ENCODE measurements at regions not wholly inside any gene's neighbourhood (a gene's known extent, or its start where the extent isn't known, plus 50 kb on each side); places are given as distances from the start of the nearest gene placed in this dataset.

DNA sequence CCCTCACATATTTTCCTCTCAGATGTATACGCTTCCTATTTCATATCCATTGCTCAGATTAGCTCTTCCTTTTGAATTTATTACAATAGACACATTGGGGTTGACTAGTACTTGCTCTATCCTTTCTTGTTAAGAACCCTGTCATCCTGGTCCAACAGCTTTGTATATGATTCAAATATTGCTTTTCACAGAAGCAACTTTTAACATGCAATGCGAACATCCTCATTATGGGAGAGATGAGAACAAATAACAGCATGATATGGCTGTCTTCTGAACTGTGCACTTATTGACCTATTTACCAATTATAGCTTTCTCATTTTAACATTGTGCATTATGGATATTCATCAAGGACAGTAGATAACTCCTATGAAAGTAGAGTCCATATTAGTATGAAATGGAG is 510.8 kb downstream of the PTPRC start:
- no peak overlapping the region for H3K4me3 ChIP-seq (ENCODE audit: low read length)
- TF ChIP-seq EZH2phosphoT487 (IDR thresholded peaks at IDR 0.05; ENCODE audit: low read depth), result no peak
- no peak for TF ChIP-seq CTCF (IDR thresholded peaks at IDR 0.05; ENCODE audit: low read depth, low read length)
- peaks cover 24% of the 10 kb centered on the region for H3K4me1 ChIP-seq (ENCODE audit: low read length)
- H3K27ac ChIP-seq (ENCODE audit: low read length), result no peak overlapping the region
- H3K36me3 ChIP-seq (replicated peaks; ENCODE audit: low read depth, low read length), result no peaks in the 10 kb centered on the region
- peaks cover 7% of the 10 kb centered on the region; the same call in 1 of the 2 replicates for H3K27me3 ChIP-seq (ENCODE audit: low read depth, low read length)
- H4K20me1 ChIP-seq (ENCODE audit: insufficient read depth, low read length), result no peaks in the 10 kb centered on the region
- H2AFZ ChIP-seq (ENCODE audit: low read depth, low read length), result no peak overlapping the region
- H3K4me2 ChIP-seq (ENCODE audit: low read length), result no peak overlapping the region
- H3K9ac ChIP-seq (ENCODE audit: low read length), result no peak overlapping the region
- H3K9me3 ChIP-seq (ENCODE audit: insufficient read depth, low read length), result no peaks in the 10 kb centered on the region
- H3K79me2 ChIP-seq (ENCODE audit: low read length), result no peaks in the 10 kb centered on the region

DNA sequence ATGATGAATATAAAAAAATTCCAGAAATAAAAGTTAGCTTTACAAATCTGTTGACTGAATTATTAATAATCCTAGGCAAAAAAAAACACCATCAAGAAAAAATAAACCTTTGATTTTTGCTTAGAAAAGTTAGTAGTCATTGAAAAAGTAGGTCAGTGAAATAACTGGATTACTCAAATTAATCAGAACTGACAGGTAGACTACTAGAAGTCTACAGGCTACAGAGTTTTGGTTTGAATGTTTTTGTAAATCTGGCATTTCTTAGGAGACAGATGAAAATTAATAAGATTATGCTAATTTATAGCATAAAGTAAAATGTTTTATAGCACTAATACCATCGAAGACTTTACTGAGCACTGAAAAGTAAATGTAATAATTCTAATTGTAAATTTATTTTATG is 511.9 kb downstream of the PTPRC start:
- no peaks in the 10 kb centered on the region for H3K36me3 ChIP-seq (replicated peaks; ENCODE audit: low read depth, low read length)
- H3K4me1 ChIP-seq (ENCODE audit: low read length), result peaks cover 29% of the 10 kb centered on the region
- no peaks in the 10 kb centered on the region for H3K79me2 ChIP-seq (ENCODE audit: low read length)
- no peaks in the 10 kb centered on the region for H3K9me3 ChIP-seq (ENCODE audit: insufficient read depth, low read length)
- TF ChIP-seq EZH2phosphoT487 (IDR thresholded peaks at IDR 0.05; ENCODE audit: low read depth), result no peak
- peaks cover 7% of the 10 kb centered on the region; the same call in 1 of the 2 replicates for H3K27me3 ChIP-seq (ENCODE audit: low read depth, low read length)
- H2AFZ ChIP-seq (ENCODE audit: low read depth, low read length), result no peak overlapping the region
- H3K9ac ChIP-seq (ENCODE audit: low read length), result no peak overlapping the region
- no peaks in the 10 kb centered on the region for H4K20me1 ChIP-seq (ENCODE audit: insufficient read depth, low read length)
- H3K4me3 ChIP-seq (ENCODE audit: low read length), result no peak overlapping the region
- H3K4me2 ChIP-seq (ENCODE audit: low read length), result peak overlapping the region; percentile 81
- no peak overlapping the region for H3K27ac ChIP-seq (ENCODE audit: low read length)

DNA sequence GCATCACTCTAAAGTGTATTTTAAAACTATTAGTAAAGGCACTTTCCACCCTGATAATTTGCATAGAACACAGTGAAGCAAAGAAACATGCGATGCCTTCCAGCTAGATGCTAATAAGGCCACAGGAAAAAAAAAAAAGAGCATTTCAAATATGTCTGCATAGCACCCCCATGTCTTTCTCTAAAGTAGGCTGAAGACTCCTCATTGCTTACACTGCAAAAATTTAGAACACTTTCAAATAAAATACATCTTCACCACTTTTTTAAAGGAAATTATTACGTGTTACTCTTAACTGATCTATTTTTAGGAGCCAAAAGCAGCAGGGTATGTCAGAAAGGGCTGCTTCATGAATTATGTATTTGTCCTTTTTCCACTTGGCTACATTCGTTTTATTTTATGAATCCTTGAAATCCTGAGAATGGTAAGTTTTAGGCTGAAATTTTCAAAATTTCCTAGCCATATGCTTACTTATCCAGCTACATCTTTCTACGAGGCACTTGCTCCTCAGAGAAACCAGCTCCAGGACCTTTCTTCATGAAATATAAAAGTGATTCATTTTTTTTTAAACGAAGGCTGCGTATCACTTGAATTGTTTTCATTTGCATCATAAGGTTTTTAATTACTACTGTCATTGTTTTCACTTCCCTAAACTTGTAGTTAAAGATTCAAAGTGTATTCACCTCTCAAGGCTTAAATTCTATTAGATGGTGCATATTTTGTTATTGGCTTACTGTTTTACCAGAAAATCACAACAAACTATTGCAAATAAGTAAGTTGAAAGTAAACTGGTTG is 513.0 kb downstream of the PTPRC start:
- no peak overlapping the region for H2AFZ ChIP-seq (ENCODE audit: low read depth, low read length)
- H3K9ac ChIP-seq (ENCODE audit: low read length), result 0 out of 2 replicates have a peak overlapping the region, but pooled peaks have one; percentile 3
- peaks cover 7% of the 10 kb centered on the region; the same call in 1 of the 2 replicates for H3K27me3 ChIP-seq (ENCODE audit: low read depth, low read length)
- H3K9me3 ChIP-seq (ENCODE audit: insufficient read depth, low read length), result no peaks in the 10 kb centered on the region
- H3K4me1 ChIP-seq (ENCODE audit: low read length), result peaks cover 29% of the 10 kb centered on the region
- H3K36me3 ChIP-seq (replicated peaks; ENCODE audit: low read depth, low read length), result no peaks in the 10 kb centered on the region
- peak overlapping the region; percentile 81 for H3K4me2 ChIP-seq (ENCODE audit: low read length)
- H3K79me2 ChIP-seq (ENCODE audit: low read length), result no peaks in the 10 kb centered on the region
- 0 out of 2 replicates have a peak overlapping the region, but pooled peaks have one; percentile 0 for H3K27ac ChIP-seq (ENCODE audit: low read length)
- peak overlapping the region; percentile 67 for H3K4me3 ChIP-seq (ENCODE audit: low read length)
- H4K20me1 ChIP-seq (ENCODE audit: insufficient read depth, low read length), result no peaks in the 10 kb centered on the region
- TF ChIP-seq CTCF (IDR thresholded peaks at IDR 0.05; ENCODE audit: low read depth, low read length) (no peak), EZH2phosphoT487 (IDR thresholded peaks at IDR 0.05; ENCODE audit: low read depth) (no peak)

DNA sequence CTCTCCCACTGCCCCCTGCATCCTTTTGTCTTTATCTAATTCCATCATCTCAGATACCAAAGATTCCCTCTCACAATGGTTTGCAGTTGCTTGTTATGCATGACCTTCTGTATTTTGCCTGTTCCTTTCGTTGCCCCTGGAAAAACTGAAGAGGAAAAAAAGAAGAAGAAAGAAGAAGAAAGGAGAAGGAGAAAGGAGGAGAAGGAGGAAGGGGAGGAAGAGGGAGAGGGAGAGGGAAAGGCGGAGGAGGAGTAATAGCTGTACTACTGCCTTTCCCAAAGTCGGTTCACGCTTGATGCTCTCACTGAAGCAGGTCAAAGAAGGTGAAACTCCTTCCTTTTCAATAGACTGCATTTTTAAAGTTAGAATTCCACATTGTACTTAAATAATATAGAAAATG is 513.8 kb downstream of the PTPRC start:
- Histone ChIP-seq H2AFZ (ENCODE audit: low read depth, low read length) (no peak overlapping the region), H3K4me2 (ENCODE audit: low read length) (peak overlapping the region; percentile 81), H3K4me3 (ENCODE audit: low read length) (no peak overlapping the region), H3K9ac (ENCODE audit: low read length) (no peak overlapping the region), H4K20me1 (ENCODE audit: insufficient read depth, low read length) (no peaks in the 10 kb centered on the region), H3K4me1 (ENCODE audit: low read length) (peaks cover 29% of the 10 kb centered on the region), H3K36me3 (replicated peaks; ENCODE audit: low read depth, low read length) (no peaks in the 10 kb centered on the region), H3K79me2 (ENCODE audit: low read length) (no peaks in the 10 kb centered on the region), H3K27ac (ENCODE audit: low read length) (no peak overlapping the region), H3K27me3 (ENCODE audit: low read depth, low read length) (peaks cover 7% of the 10 kb centered on the region; the same call in 1 of the 2 replicates), H3K9me3 (ENCODE audit: insufficient read depth, low read length) (no peaks in the 10 kb centered on the region)
- TF ChIP-seq EZH2phosphoT487 (IDR thresholded peaks at IDR 0.05; ENCODE audit: low read depth), result no peak
- no peak for TF ChIP-seq CTCF (IDR thresholded peaks at IDR 0.05; ENCODE audit: low read depth, low read length)

Data from OCI-LY3 (cell line).